GM12864 (cell line): ENCODE measurements at regions not wholly inside any gene's neighbourhood (a gene's known extent, or its start where the extent isn't known, plus 50 kb on each side); places are given as distances from the start of the nearest gene placed in this dataset.

ENCODE experiments used
- DNase-seq: peaks from one replicate; pipeline ENCODE4 v3.0.0-alpha.2; 2011; ENCODE audit warnings: low read depth
- H3K4me3 ChIP-seq: 2 replicates; pipeline ENCODE4 v1.5.1; 2011; ENCODE audit warnings: mild to moderate bottlenecking, low read depth, low read length, control low read depth
- CTCF ChIP-seq: IDR thresholded peaks from 2 replicates; pipeline ENCODE4 v1.5.1; 2011; ENCODE audit warnings: low read depth, mild to moderate bottlenecking, moderate library complexity, low read length, control low read depth, inconsistent platforms; ENCODE audit errors: missing control alignments

DNA sequence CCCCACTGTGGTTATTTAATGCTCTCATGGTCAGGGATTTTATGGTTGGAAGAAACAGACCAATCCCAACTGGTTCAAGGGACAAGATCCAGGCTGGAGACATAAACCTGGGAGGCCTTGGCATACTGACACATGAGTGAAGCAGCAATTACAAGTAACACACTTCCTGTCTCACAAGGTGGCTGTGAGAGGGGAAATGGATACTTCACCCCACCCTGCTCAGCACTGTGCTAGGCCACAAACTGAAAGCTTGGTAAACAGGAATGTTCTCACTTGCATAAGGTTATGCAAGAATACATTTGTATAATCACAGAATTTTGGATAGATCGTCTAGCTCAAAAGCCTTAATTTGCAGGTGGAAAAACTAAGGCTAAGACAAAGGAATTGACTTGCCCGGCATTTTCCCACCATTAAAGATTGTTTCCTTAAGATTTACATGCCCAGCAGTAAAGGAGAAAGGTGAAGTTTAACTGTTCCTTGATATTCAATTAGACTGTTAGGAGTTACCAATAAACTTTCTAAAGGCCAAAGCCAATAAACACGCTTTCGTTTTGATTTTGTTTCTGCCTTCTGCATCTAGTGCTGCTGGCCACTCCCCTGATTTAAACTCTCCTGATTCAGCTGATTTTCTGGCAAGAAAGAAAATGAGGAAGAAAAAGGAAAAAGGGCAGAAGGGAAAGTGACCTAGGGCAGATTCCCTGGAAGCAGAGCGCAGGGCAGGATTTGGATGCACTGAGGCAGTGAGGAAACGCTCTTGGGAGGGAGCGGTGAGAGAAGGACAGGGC, 215.6 kb upstream of the CDH5 start:
- no peak overlapping the region for H3K4me3 ChIP-seq
- DNase-seq: peak; percentile 16
- TF ChIP-seq CTCF: no peak

DNA sequence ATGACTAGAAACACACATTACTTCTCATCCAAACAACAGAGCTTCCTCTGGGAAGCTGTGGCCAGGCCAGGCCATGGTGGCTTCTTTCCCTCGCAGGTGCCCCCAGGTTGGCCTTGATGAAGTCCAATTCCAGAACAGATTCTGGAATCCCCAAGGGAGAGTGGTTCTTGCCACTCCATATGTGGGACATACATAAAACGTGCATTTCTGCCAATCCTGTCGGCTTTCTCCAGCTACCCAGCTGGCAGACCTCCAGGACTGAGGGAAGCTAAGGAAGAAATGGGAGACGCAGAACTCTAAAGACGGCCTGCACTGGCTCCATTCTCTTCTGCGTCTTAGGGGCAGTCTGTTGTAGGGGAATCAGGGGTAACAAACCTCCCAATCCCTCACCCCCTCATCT, 219.2 kb upstream of the CDH5 start:
- H3K4me3 ChIP-seq: no peak overlapping the region
- no peak for TF ChIP-seq CTCF
- DNase-seq: no peak

DNA sequence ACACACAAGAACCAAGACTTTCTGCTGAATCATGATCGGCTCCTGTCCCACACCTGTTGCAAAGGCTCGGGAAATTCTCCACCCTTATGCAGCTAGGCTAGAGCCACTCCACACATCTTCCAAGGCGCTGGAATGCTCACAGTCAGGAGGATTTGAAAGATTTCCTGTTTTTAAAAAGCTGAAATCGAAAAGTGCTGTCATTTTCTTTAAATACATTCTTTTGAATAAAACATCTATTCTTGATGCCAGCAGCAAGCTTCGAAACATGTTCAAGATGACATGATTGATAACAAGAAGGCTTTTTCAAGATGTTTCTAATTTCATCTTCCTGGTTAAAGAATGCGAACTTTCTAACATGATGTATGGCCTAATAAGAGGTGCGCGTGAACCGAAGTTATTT, 219.7 kb upstream of the CDH5 start:
- H3K4me3 ChIP-seq: no peak overlapping the region
- no peak for DNase-seq
- no peak for TF ChIP-seq CTCF

DNA sequence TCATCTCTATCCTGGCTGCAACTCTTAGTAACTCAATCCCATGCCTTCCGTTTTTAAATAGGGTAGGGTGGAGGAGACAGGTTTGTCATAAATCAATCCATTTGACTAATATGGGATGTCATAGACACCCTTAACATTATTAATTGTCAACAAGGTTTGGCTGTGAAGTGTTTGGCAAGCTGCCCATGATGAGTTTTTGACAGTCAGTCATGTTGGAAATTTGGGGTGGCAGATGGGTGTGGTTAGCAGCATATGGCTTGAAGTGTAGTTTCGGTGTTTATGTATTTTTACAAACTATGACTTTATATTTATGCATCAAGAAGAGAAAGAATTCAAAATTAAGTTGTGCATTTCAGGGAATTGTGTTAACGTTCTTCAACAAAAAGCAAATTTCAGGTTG, 221.8 kb upstream of the CDH5 start:
- no peak overlapping the region for H3K4me3 ChIP-seq
- no peak for DNase-seq
- TF ChIP-seq CTCF: no peak

GRCh38 chr16:66143415-66143814, 223.1 kb upstream of the CDH5 start:
- TF ChIP-seq CTCF: no peak
- no peak overlapping the region for H3K4me3 ChIP-seq
- no peak for DNase-seq

- no peak overlapping the region for H3K4me3 ChIP-seq
- no peak for TF ChIP-seq CTCF
- no peak for DNase-seq
Measured at GRCh38 chr16:66141885-66142284, 224.6 kb upstream of the CDH5 start.

DNA sequence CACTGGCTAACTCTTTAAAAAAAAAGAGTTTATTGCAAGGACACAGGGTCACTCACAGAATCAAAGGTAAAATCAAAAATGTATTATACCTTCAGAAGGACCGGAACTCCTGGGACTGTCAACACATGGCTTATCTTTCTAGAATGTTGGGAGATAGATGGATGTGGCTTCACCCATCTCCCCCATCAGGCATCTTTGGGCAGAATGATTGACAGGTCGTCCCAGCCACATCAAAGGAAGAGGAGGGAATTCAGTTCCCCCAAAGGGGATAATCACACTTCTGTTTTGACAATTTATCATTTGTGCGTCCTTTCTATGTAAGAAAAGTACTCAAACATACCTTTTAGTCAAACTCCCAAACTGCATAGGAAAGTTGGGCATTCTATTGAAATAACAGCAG, 228.6 kb upstream of the CDH5 start:
- TF ChIP-seq CTCF: no peak
- DNase-seq: no peak
- no peak overlapping the region for H3K4me3 ChIP-seq
